HepG2 (cell line): ENCODE measurements at regions not wholly inside any gene's neighbourhood (a gene's known extent, or its start where the extent isn't known, plus 50 kb on each side); places are given as distances from the start of the nearest gene placed in this dataset.

Experiments
- CREBL2 ChIP-seq: sonication (generic); formaldehyde crosslinking; IDR thresholded peaks from 2 replicates; pipeline ENCODE4 v1.8.1; 2023; ENCODE audit warnings: missing genetic modification reagents, mild to moderate bottlenecking, borderline replicate concordance
- HNF1A ChIP-seq, 2 experiments: sonication (generic) in 1 of 2; formaldehyde crosslinking in 1 of 2; IDR thresholded peaks; 2 replicates each; pipeline versions ENCODE4 v1.4.0 to v1.6.1; 2016 to 2020; ENCODE audit warnings: borderline replicate concordance in 1 of 2, low read depth in 1 of 2, mild to moderate bottlenecking in 1 of 2, missing genetic modification reagents in 1 of 2
- MTERF4 ChIP-seq: sonication (generic); formaldehyde crosslinking; IDR thresholded peaks from 2 replicates; pipeline ENCODE4 v1.8.0; 2023; ENCODE audit warnings: mild to moderate bottlenecking, missing genetic modification reagents
- PCBP1 ChIP-seq: fragments of 200-400 bp; formaldehyde crosslinking; IDR thresholded peaks from 2 replicates; pipeline ENCODE4 v1.6.1; 2017; ENCODE audit warnings: mild to moderate bottlenecking, low read depth, low read length, borderline replicate concordance
- SAP130 ChIP-seq: IDR thresholded peaks from 2 replicates; pipeline ENCODE4 v1.6.1; 2016; ENCODE audit warnings: low read depth
- ZBTB44 ChIP-seq: sonication (generic); formaldehyde crosslinking; IDR thresholded peaks from 2 replicates; pipeline ENCODE4 v1.4.0; 2020; ENCODE audit warnings: missing genetic modification reagents
- ZNF678 ChIP-seq: sonication (generic); formaldehyde crosslinking; IDR thresholded peaks from 2 replicates; pipeline ENCODE4 v1.4.0; 2020; ENCODE audit warnings: mild to moderate bottlenecking, missing genetic modification reagents

- TF ChIP-seq MTERF4 (no peak), ZBTB44 (CRISPR knock-in tag) (no peak), HNF1A (IDR thresholded peaks at IDR 0.05; ENCODE audit: low read depth) (no peak), HNF1A (CRISPR knock-in tag; IDR thresholded peaks at IDR 0.05; ENCODE audit: borderline replicate concordance) (no peak), ZNF678 (CRISPR knock-in tag) (no peak), PCBP1 (no peak), CREBL2 (CRISPR knock-in tag) (no peak), SAP130 (no peak)
Observed at GRCh38 chr2:234731236-234731635, 220.6 kb upstream of the SH3BP4 start (continued).
